ENCODE measurements at regions not wholly inside any gene's neighbourhood (a gene's known extent, or its start where the extent isn't known, plus 50 kb on each side); places are given as distances from the start of the nearest gene placed in this dataset.

DNA sequence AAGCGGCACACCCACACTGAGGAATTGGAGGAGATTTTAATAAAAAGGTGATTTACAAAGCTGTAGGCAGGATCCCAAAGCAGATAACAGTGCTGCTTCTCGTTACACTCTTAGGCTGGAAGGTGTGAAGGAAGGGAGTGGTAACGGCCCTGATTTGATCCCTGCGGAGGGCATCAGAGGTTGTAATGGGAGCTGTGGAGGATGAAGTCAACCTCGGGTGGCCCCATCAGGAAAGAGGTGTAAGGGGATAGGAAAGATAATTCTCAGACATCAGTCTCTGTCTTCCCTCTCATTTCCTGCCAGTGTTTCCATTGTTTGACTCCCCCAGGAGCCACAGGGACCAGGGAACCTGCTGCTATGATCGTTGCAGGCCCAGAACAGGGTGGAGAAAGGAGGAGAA lies 245.7 kb upstream of the NOX3 start:
- no peak for DNase-seq (ENCODE audit: low read depth)
- in situ Hi-C loops (cut with HindIII; ENCODE audit: low sequenced_read_pairs) = no loop called here
- no peak overlapping the region for H3K4me3 ChIP-seq (ENCODE audit: low read depth, low read length)
- TF ChIP-seq, protein P1, sequence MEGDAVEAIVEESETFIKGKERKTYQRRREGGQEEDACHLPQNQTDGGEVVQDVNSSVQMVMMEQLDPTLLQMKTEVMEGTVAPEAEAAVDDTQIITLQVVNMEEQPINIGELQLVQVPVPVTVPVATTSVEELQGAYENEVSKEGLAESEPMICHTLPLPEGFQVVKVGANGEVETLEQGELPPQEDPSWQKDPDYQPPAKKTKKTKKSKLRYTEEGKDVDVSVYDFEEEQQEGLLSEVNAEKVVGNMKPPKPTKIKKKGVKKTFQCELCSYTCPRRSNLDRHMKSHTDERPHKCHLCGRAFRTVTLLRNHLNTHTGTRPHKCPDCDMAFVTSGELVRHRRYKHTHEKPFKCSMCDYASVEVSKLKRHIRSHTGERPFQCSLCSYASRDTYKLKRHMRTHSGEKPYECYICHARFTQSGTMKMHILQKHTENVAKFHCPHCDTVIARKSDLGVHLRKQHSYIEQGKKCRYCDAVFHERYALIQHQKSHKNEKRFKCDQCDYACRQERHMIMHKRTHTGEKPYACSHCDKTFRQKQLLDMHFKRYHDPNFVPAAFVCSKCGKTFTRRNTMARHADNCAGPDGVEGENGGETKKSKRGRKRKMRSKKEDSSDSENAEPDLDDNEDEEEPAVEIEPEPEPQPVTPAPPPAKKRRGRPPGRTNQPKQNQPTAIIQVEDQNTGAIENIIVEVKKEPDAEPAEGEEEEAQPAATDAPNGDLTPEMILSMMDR (IDR thresholded peaks at IDR 0.05; ENCODE audit: low read depth, low read length, missing control alignments) = no peak

DNA sequence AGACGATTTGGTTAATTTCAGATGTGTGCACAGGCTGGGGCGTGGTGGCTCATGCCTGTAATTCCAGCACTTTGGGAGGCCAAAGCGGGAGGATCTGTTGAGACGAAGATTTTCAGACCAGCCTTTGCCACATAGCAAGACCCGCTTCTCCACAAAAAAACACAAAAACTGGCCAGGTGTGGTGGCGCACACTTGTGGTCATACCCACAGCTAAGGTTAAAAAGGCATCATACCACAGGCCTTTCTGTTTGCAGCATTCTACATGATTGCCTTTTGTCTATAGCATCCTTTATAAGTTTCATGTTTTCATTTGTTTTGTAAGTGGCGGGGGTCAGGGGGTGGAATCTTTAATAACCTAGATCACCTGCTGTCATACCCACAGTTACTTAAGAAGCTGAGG lies 239.9 kb upstream of the NOX3 start:
- no peak for DNase-seq (ENCODE audit: low read depth)
- H3K4me3 ChIP-seq (ENCODE audit: low read depth, low read length) = no peak overlapping the region
- TF ChIP-seq, protein P1 (IDR thresholded peaks at IDR 0.05; ENCODE audit: low read depth, low read length, missing control alignments) = no peak
- in situ Hi-C loops (cut with HindIII; ENCODE audit: low sequenced_read_pairs) = no loop called here

DNA sequence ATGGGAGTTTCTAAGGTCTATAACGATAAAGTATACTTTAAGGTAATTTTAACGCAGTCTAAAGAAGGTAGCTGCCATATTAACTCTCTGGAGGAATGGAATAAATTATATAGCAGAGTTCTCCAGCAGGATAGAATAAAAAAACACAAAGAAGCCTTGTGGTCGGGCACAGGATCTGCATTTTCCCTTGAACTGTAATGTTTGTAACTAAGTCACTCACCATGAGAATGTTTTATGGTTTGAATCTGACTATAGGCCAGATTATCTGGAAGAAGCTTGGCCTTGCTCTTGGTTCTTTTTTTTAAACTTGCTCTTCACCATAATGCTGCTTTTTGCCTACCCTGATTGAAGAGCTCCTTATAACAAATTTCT lies 238.8 kb upstream of the NOX3 start:
- TF ChIP-seq, protein P1 (IDR thresholded peaks at IDR 0.05; ENCODE audit: low read depth, low read length, missing control alignments) = no peak
- H3K4me3 ChIP-seq (ENCODE audit: low read depth, low read length) = no peak overlapping the region
- in situ Hi-C loops (cut with HindIII; ENCODE audit: low sequenced_read_pairs) = no loop called here
- no peak for DNase-seq (ENCODE audit: low read depth)

DNA sequence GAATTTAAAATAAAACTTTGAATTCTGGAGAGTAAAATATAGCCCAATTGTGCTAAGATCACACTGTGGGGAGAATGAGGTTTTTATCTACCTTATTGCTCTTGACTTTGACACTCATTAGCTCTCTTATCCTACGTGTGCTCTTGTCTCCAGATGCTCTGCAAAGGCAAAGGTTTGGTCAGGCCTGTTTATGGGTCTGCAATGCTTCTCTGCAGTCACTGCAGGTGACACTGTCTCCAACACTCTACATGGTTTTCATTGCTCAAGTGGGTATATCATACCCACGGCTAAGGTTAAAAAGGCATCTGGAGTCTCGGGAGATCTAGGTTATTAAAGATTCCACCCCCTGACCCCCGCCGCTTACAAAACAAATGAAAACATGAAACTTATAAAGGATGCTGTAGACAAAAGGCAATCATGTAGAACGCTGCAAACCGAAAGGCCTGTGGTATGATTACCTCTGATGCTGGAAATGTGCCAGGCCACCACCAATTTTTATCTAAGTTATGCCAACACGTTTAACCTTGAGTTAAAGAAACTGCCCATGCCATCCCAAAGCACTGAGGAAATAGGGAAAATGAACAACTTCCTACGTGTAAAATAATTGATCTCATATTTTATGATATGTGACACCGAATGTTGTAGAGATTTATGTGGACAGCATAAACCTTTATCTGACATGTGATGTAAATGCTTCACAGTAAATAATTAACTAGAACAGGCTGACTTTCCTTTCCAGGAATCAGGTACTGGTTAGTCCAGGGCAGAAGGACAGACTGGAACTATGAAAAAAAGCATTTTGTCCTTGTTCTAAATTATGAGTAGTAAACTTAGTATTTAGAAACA lies 238.2 kb upstream of the NOX3 start:
- TF ChIP-seq, protein P1 (IDR thresholded peaks at IDR 0.05; ENCODE audit: low read depth, low read length, missing control alignments) = no peak
- no peak overlapping the region for H3K4me3 ChIP-seq (ENCODE audit: low read depth, low read length)
- no peak for DNase-seq (ENCODE audit: low read depth)
- in situ Hi-C loops (cut with HindIII; ENCODE audit: low sequenced_read_pairs) = no loop called here

DNA sequence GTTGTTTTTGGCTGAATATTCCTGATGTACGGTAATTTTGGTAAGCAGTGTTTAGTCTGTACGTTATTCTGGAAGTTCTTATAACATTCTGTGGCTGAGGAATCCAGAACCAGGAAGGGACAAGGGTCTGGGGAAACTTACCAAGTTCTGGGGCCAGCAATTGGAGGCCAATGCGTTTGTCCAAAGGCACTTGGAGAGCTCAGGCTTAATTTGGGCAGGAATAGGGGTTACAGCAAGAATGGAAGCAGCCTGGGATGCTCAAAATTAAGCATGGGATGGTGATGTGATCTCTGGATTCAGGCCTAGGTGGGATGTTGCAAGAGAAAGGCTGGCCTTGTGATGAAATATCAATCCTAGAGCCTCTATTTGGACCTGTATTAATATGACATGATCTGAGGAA lies 235.2 kb upstream of the NOX3 start:
- DNase-seq (ENCODE audit: low read depth) = no peak
- in situ Hi-C loops (cut with HindIII; ENCODE audit: low sequenced_read_pairs) = no loop called here
- no peak overlapping the region for H3K4me3 ChIP-seq (ENCODE audit: low read depth, low read length)
- TF ChIP-seq, protein P1 (IDR thresholded peaks at IDR 0.05; ENCODE audit: low read depth, low read length, missing control alignments) = no peak

DNA sequence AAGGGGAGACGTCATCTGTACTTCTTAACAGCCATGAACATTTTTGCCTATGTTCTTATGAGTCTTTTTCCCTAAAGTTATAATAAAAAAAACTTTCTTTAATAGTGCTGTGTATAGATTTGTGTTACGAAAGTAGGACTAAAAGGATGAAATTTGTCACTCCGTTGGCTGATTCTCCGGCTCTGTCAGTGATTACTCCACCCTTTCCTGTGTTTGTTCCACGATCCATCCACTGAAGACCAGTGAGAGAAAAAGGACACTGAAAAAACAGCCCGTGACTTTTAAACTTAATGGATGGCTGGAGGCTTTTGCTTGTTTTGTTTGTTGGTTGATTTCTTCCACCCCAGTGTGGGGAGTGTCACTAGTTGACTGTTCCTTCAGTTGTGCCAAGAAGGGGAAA lies 232.0 kb upstream of the NOX3 start:
- no peak overlapping the region for H3K4me3 ChIP-seq (ENCODE audit: low read depth, low read length)
- DNase-seq (ENCODE audit: low read depth) = no peak
- in situ Hi-C loops (cut with HindIII; ENCODE audit: low sequenced_read_pairs) = no loop called here
- TF ChIP-seq, protein P1 (IDR thresholded peaks at IDR 0.05; ENCODE audit: low read depth, low read length, missing control alignments) = no peak

Measured in astrocyte of the cerebellum (primary cell).